Sigmoid colon (tissue), 4 donors: ENCODE measurements at regions not wholly inside any gene's neighbourhood (a gene's known extent, or its start where the extent isn't known, plus 50 kb on each side); places are given as distances from the start of the nearest gene placed in this dataset.
"Not testable (repeated sequence)": the region's sequence is repeated elsewhere in the genome, so short reads cannot be mapped to it uniquely, and the experiment has no call there.

ENCODE experiments used
- EP300 ChIP-seq, 4 donors: sonication (generic); formaldehyde crosslinking; IDR thresholded peaks; one replicate each; pipeline ENCODE4 v1.6.1; 2017; ENCODE audit warnings: antibody characterized with exemption in 4 of 4
- POLR2A ChIP-seq, 2 donors: fragments of 450-650 bp; IDR thresholded peaks; one replicate each; pipeline ENCODE4 v1.6.1; 2016; ENCODE audit warnings: antibody characterized with exemption in 2 of 2, mild to moderate bottlenecking in 2 of 2, moderate library complexity in 2 of 2
- POLR2AphosphoS5 ChIP-seq, 4 donors: sonication (generic); formaldehyde crosslinking; IDR thresholded peaks; one replicate each; pipeline ENCODE4 v1.6.1; 2017; ENCODE audit warnings: antibody characterized with exemption in 4 of 4
- TF ChIP-seq, protein P1 (sequence below), 4 experiments: fragments of 450-650 bp in 3 of 4; fragments of 200-600 bp in 1 of 4; IDR thresholded peaks; one replicate each; pipeline ENCODE4 v1.5.1; 2016 to 2019; ENCODE audit warnings: antibody characterized with exemption in 4 of 4, mild to moderate bottlenecking in 3 of 4, moderate library complexity in 2 of 4

DNA sequence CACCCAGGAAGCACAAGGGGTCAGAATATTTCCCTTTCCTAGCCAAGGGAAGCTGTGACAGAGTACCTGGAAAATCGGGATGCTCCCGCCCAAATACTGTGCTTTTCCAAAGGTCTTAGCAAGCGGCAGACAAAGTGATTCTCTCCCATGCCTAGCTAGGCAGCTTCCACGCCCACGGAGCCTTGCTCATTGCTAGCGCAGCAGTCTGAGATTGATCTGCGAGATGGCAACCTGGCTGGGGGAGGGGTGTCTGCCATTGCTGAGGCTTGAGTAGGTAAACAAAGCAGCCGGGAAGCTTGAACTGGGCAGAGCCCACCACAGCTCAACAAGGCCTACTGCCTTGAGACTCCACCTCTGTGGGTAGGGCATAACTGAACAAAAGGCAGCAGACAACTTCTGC lies 1037.5 kb downstream of the RPA4 start:
- TF ChIP-seq, protein P1, sequence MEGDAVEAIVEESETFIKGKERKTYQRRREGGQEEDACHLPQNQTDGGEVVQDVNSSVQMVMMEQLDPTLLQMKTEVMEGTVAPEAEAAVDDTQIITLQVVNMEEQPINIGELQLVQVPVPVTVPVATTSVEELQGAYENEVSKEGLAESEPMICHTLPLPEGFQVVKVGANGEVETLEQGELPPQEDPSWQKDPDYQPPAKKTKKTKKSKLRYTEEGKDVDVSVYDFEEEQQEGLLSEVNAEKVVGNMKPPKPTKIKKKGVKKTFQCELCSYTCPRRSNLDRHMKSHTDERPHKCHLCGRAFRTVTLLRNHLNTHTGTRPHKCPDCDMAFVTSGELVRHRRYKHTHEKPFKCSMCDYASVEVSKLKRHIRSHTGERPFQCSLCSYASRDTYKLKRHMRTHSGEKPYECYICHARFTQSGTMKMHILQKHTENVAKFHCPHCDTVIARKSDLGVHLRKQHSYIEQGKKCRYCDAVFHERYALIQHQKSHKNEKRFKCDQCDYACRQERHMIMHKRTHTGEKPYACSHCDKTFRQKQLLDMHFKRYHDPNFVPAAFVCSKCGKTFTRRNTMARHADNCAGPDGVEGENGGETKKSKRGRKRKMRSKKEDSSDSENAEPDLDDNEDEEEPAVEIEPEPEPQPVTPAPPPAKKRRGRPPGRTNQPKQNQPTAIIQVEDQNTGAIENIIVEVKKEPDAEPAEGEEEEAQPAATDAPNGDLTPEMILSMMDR (IDR thresholded peaks at IDR 0.05): not testable (repeated sequence)
- not testable (repeated sequence) for TF ChIP-seq POLR2A, EP300, POLR2AphosphoS5 (IDR thresholded peaks at IDR 0.05)
